Retinal pigment epithelial cell (primary cell): ENCODE measurements at regions not wholly inside any gene's neighbourhood (a gene's known extent, or its start where the extent isn't known, plus 50 kb on each side); places are given as distances from the start of the nearest gene placed in this dataset.

Experiments used
- DNase-seq: peaks from one replicate; pipeline ENCODE4 v3.0.0-alpha.2; 2010; ENCODE audit warnings: low read depth
- H3K4me3 ChIP-seq: 2 replicates; pipeline ENCODE4 v1.5.1; 2011; ENCODE audit warnings: mild to moderate bottlenecking, low read length, control low read depth, moderate library complexity
- TF ChIP-seq, protein P1 (sequence below): conservative IDR thresholded peaks from 2 replicates; pipeline ENCODE4 v1.5.1; 2011; ENCODE audit warnings: low read depth, low read length, control low read depth, inconsistent platforms

- TF ChIP-seq, protein P1, sequence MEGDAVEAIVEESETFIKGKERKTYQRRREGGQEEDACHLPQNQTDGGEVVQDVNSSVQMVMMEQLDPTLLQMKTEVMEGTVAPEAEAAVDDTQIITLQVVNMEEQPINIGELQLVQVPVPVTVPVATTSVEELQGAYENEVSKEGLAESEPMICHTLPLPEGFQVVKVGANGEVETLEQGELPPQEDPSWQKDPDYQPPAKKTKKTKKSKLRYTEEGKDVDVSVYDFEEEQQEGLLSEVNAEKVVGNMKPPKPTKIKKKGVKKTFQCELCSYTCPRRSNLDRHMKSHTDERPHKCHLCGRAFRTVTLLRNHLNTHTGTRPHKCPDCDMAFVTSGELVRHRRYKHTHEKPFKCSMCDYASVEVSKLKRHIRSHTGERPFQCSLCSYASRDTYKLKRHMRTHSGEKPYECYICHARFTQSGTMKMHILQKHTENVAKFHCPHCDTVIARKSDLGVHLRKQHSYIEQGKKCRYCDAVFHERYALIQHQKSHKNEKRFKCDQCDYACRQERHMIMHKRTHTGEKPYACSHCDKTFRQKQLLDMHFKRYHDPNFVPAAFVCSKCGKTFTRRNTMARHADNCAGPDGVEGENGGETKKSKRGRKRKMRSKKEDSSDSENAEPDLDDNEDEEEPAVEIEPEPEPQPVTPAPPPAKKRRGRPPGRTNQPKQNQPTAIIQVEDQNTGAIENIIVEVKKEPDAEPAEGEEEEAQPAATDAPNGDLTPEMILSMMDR = no peak
- no peak for DNase-seq
Measured at GRCh38 chr1:106677181-106677580, 379.3 kb upstream of the PRMT6 start.

GRCh38 chr1:106677721-106678120 is 378.8 kb upstream of the PRMT6 start:
- DNase-seq = peak; percentile 54
- no peak overlapping the region for H3K4me3 ChIP-seq
- TF ChIP-seq, protein P1 = no peak

More at GRCh38 chr1:106677181-106677580, 379.3 kb upstream of the PRMT6 start:
- no peak overlapping the region for H3K4me3 ChIP-seq

DNA sequence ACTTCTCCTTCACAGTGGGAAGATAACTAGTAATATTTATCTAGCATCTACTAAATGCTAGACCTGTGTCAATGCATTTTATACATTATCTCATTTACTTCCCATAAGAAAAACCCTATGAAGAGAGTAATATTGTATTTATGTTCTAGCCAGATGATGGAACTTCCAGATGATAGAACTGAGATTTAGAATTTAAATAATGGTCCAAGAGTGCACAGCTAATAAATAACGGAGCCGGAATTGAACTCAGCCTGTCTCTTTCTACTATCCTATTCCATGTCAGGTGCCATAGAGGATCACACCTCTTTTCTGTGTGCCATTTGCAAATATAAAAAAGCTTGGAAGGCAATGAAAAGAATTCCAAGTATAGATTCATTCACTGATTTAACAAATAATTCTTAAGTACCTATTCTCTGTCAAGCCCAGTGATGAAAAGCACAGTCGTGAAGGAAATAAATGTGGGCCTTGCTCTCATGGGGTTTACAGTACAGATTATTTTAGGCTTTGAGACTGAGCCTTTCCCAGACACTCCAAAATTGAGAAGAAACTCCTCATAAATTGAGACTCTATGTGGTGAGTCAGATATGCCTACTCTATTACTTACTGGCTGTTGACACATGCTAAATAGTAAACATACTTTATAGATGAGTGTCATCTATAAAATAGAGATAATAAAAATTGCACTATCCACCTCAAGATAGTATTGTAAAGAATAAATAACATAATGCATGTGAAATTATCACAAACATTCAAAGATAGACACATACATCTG is 378.0 kb upstream of the PRMT6 start:
- no peak overlapping the region for H3K4me3 ChIP-seq
- TF ChIP-seq, protein P1 = no peak
- DNase-seq = no peak

- TF ChIP-seq, protein P1 = no peak
- H3K4me3 ChIP-seq = no peak overlapping the region
- no peak for DNase-seq
Measured at GRCh38 chr1:106680216-106680615, 376.3 kb upstream of the PRMT6 start.

- DNase-seq = no peak
- no peak overlapping the region for H3K4me3 ChIP-seq
- TF ChIP-seq, protein P1 = no peak
Measured at GRCh38 chr1:106680776-106681344, 375.6 kb upstream of the PRMT6 start.

DNA sequence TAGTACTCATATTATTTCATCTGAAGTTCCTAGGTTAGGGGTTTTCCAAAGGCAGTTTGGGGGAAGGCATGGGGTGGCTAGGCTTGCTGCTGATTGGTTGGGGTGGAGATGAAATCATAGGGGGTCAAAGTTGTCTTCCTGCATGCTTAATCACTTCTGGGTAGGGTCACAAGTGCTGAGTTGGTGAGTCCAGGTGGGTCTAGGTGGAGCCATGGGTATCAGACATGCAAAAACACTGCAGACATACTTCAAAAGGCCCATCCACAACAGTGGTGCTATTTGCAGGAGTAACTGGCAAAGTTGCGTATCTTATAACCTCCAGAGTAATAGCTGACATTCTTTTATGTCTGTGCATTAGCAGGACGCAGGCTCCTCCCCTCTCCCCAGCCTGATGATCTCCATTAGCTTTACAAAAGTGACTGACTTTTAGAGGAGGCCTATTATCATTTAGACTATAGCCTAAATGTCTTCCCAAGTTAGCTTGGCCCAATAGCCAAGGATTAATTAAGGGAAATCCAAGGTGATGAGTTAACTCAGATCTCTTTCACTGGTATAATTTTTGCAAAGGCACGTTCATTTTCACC is 374.4 kb upstream of the PRMT6 start:
- TF ChIP-seq, protein P1 = no peak
- no peak overlapping the region for H3K4me3 ChIP-seq
- DNase-seq = no peak
